PC-9 (cell line): ENCODE measurements at regions not wholly inside any gene's neighbourhood (a gene's known extent, or its start where the extent isn't known, plus 50 kb on each side); places are given as distances from the start of the nearest gene placed in this dataset.

ENCODE experiments used
- EZH2 ChIP-seq: fragments of 200-600 bp; sonication (generic); IDR thresholded peaks from 2 replicates; pipeline ENCODE4 v1.8.0; 2017; ENCODE audit warnings: antibody characterized with exemption, low read depth
- TF ChIP-seq, protein P1 (sequence below): fragments of 200-600 bp; sonication (generic); conservative IDR thresholded peaks from 2 replicates; pipeline ENCODE4 v1.6.1; 2017; ENCODE audit warnings: mixed run types, antibody characterized with exemption, mild to moderate bottlenecking, moderate library complexity

DNA sequence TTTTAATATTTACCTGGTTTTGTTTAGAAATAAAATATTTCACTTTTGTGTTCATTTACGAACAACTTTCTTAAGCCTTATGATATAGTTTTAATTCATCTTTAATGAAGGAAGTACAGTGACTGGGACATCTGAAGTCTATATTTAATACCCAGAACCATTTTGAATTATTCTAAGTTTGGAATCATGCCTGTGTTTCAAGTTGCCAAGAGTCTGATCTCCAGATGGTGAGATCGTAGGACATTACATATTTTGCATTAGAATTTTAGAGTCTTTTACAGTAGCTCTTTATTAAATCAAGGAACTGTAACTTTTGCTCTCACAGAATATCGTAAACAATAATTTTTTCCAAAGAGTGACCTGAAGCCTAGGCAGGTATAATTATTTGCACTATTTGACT is 420.7 kb downstream of the SI start:
- TF ChIP-seq, protein P1, sequence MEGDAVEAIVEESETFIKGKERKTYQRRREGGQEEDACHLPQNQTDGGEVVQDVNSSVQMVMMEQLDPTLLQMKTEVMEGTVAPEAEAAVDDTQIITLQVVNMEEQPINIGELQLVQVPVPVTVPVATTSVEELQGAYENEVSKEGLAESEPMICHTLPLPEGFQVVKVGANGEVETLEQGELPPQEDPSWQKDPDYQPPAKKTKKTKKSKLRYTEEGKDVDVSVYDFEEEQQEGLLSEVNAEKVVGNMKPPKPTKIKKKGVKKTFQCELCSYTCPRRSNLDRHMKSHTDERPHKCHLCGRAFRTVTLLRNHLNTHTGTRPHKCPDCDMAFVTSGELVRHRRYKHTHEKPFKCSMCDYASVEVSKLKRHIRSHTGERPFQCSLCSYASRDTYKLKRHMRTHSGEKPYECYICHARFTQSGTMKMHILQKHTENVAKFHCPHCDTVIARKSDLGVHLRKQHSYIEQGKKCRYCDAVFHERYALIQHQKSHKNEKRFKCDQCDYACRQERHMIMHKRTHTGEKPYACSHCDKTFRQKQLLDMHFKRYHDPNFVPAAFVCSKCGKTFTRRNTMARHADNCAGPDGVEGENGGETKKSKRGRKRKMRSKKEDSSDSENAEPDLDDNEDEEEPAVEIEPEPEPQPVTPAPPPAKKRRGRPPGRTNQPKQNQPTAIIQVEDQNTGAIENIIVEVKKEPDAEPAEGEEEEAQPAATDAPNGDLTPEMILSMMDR: no peak
- no peak for TF ChIP-seq EZH2
